Stimulated activated CD8-positive, alpha-beta memory T cell treated with anti-CD3 and anti-CD28 coated beads, Interleukin-2, amount 100 ng/mL, for 48 hours (primary cell): ENCODE measurements at regions not wholly inside any gene's neighbourhood (a gene's known extent, or its start where the extent isn't known, plus 50 kb on each side); places are given as distances from the start of the nearest gene placed in this dataset.

ENCODE experiments used
- DNase-seq, 2 donors: peaks; one replicate each; pipeline ENCODE4 v3.0.0-alpha.2; 2020; ENCODE audit warnings: low read depth in 2 of 2

DNA sequence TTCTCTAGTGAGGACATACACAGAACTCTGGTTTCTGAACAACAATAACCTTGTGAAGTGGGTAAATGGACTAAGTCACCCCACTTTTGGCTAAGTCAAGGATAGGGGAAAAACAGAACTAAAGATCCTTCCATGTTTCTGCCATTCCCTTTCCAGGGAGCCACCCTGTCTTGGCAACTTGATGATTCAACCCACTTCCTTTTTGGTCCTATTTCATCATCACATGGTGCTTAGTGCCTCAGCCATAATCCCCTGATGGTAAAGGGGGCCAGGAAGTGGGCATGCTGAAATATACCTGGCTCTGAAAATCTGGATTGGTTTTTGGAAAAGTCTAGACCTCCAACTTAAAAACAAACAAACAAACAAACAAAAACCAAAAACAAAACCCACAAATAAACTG lies 206.4 kb upstream of the FOXD3 start:
- no peak for DNase-seq

DNA sequence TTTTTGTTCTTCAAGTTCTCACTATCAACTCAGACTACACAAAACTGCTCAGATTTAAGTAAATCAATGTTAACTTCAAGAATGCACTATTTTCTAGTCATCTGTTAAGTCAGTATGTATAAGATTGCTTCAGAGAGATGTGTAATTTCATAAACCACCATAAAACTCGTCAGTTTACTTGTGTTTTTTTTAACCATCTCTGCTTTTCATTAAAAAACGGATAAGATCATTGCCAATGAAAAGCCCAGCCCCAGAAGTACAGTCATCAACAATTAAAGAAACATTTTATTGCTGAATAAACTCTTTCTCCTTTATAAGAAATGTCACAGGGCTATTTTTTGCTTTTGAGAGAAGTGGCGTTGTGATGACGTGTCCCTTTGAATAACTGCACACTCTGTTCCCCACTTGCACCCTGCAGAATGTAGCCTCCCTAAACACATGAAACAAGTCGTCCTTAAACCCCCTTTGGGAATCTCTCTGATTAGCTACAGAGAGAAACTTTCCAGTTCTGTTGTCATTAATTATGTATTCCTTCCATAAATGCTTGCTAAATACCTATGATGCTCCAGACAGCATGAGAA lies 202.7 kb upstream of the FOXD3 start:
- no peak for DNase-seq

DNA sequence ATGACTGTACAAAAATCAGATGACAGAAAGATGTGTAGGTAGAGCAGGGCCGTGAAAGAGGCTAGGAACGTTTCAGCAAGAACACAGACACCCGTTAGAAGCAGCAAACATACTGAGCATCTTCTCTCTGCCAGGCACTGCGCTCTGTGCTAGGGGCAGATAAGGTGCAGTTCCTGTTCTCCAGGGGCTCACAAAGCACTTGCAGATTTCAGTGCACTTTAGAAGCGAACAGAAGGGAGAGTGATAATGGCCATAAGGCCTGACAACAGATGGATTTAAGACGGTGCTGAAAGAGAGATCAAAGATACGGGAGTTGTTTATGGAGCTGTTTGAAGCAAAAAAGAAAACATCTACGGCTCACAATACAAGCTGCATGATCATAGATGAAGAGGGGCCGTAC lies 200.3 kb upstream of the FOXD3 start:
- DNase-seq: no peak

DNA sequence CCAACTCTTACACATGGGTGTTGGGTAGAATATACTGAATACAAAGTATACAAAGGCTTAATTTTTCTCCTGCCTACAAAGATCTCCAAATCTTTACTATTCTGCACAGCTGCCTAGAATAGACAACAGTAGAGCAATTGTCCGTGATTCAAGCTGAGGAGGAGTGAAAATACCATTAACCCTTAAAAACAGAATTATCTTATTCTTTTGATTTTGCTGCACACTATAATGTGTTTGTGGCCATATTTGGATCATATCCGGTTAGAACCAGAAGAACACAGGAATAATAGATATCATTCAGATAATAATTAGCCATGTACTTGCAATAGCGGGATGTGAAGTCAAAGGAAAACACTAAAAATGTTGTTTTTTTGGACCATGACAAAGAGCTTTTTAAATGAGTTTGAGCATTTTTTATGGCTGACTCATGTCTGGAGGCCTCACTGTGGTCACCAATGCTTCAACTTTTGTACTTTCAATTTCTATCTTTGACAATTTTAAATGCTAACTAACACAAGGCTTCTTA lies 197.6 kb upstream of the FOXD3 start:
- no peak for DNase-seq

- no peak for DNase-seq
These were observed 196.3 kb upstream of the FOXD3 start for GRCh38 chr1:63126104-63126503.

- DNase-seq: no peak
These were observed 195.0 kb upstream of the FOXD3 start for GRCh38 chr1:63127376-63127775.

DNA sequence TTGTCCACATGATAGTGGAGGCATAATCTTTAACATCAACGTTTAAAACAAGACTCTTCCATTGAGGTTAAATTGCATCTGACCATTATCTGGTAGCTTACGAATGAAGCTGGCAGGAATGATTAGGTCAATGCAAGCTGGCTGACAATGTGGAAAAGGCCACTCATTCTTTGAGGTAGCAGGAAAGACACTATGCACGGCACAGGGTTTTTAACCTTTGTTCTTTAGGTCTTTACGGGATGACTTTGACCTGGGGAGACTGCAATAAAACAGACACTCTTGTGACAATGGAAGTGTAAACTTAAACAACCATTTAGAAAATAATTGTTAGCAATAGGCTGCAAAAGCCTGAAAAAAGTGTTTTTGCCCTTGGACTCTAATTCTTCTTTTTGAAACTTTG lies 193.8 kb upstream of the FOXD3 start:
- DNase-seq: no peak

DNA sequence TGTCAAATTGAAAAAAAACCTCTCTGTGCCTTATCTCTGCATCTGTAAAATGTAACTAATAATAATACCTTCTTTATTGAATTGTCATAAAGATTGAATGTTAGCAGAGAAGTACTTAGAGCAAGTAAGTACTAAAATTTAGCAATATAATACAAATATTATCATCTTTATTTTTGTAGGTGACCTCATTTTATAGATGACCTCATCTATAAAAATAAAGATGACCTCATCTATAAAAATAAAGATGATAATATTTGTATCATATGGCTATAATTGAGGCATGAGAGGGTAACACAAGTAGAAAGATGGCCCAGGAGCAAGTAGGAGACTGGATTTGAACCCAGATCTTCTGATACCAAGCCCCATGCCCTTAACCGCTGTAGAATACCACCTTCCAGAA lies 193.2 kb upstream of the FOXD3 start:
- DNase-seq: no peak

- DNase-seq: no peak
These were observed 192.5 kb upstream of the FOXD3 start for GRCh38 chr1:63129855-63130254.

- no peak for DNase-seq
These were observed 187.7 kb upstream of the FOXD3 start for GRCh38 chr1:63134501-63135173.

- no peak for DNase-seq
These were observed 187.2 kb upstream of the FOXD3 start for GRCh38 chr1:63135174-63135512.

DNA sequence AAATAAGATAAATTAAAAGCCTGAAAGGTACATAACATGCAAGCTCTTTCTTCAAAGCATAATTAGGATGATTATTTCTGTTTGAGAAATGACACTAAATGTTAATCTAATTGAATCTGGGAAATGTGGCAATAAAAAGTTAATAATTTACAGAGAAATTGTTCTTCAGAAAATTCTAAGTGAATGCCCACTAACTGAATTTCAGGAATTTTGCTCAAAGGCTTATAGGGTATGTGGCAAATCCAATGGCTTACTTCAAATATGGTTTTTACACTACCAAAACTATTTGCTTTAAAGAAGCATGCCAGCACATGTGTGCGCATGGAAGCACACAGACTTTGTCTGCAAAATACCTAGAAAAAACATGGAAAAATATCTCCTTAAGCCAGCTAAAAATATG lies 186.6 kb upstream of the FOXD3 start:
- no peak for DNase-seq

DNA sequence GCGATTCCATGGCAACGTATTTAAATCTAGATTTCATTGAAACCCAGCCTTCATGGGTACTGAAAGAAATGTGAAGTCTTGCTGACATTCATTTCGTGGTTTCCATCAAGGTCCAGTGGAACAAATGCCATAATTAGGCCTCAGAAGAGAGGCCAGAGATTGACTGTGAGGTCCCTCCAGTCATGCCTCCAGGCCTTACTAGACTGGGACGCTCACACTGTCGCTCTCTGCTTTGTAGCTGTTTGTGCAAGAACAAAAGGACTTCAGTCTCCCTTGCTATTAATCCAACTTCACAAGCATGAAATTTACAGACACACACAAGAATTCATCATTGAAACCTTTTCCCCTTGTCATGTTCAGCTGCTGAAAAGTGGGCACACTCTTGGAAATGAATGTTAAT lies 180.4 kb upstream of the FOXD3 start:
- DNase-seq: no peak

- no peak for DNase-seq
These were observed 178.9 kb upstream of the FOXD3 start for GRCh38 chr1:63143482-63143881.

DNA sequence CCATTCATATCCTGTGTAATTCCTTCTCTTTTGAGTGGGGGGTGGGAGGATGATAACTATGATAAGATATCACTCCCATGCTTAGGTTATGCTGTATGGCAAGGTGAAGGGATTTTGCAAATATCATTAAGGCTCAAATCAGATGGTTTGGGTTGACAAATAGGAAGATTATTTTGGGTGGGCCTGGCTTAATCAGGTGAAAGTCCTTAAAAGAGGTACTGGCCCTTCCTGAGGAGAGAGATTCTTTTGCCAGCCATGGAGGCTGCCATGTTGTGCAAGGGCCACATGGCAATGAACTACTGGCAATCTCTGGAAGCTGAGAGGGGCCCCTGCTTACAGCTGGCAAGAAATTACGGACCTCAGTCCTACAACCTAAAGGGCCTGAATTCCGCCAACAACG lies 174.6 kb upstream of the FOXD3 start:
- DNase-seq: no peak

DNA sequence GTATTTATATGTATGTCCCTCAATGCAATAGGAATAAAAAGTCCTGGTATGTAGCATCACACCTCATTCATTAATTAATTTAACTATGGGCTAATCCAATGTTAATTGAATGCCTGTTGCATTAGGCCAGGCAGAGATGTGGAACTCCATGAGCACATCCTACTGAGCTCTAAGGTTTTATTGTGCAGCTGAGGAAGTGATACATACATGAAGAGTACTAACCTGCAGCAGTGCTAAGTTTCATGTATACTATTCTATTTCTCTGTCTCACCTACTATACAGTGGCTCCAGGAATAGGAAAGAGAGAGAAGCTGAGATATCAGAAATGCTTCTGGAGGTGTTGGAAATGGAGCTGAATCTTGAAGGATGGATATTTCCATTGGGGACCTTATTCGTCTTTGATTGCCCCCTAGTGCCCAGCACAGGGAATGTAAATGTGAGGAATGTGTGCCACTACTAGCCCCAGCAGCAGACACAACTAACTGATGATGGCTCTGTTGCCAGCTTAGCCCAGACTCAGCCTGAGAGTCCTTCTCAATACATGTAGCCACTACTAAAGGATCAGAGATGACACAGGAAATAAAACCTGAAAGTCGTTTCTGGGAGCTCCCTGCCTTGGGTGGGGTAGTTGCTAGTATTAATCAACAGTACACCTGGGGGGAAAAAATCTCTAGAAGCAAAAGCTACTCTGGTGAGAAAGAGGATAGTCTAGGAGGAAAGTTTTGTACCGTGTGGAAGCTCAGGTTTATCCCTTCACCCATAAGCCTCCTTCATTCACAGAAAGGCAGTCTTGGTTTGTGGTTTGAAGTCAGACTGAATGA lies 173.3 kb upstream of the FOXD3 start:
- DNase-seq: no peak

DNA sequence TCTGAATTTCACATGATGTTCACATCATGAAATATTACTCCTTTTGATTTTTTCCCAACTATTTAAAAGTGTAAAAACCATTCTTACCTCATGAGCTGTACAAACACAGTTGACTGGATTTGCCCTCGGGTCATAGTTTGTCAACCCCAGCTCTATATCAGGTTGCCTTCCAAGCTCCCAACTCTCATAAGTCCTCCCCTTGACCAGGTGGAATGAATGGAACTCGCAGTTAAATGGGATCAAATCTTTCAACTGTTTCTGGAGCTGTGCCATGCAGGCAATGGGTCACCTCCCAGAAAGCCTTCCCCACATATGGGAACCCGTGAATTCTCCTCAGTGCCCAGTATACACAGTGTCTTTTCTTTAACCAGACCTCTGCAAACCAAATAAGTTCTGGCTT lies 169.8 kb upstream of the FOXD3 start:
- DNase-seq: no peak

GRCh38 chr1:63155437-63155836 lies 166.9 kb upstream of the FOXD3 start:
- no peak for DNase-seq

DNA sequence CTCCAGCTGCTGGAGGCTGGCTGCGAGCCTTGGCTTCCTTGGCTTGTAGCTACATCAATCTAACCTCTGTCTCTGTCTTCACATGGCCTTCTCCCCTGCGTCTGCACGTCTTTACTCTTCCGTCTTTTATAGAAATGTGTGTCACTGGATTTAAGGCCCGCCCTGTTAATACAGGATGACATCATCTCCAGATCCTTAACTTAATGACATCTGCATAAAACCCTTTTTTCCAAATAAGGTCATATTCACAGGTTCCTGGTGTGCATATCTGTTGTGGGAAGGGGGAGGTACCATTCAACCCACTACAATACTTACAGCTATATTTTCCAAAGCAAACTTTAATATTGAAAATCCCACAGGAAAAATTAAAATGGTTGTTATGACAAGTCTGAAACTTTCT lies 165.3 kb upstream of the FOXD3 start:
- DNase-seq: no peak

DNA sequence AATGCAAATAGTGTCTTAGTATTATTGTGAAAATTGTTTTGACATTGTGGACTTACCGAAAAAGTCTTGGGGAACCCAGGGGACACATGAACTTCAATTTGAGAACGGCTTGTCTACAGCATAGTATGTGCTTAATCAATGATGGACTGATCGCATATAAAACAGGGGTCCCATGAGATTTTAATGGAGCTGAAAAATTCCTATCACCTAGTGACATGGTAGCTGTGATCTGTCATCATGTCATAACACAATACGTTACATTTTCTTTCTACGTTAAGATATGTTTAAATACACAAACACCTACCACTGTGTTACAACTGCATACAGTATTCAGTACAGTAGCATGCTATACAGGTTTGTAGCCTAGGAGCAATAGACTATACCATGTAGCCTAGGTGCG lies 153.3 kb upstream of the FOXD3 start:
- no peak for DNase-seq

DNA sequence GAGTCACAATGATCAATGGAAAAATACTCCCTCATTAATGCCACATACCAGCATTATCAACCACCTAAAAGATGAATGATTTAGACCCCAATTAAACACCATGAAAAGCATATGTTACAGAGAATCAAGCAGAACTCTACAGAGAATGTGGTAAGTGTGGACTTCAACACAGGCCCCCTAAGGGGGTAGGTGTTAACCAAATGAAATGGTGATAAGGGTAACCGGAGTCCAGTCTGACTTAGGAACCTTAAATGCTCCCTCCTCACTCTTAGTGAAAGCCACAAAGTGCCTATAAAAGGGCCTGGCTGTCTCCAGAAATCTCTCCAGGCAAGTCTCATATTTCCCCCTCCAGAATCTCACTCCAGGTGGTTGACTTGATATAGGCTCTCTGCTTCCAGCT lies 149.2 kb upstream of the FOXD3 start:
- DNase-seq: no peak

GRCh38 chr1:63189677-63190076 lies 132.7 kb upstream of the FOXD3 start:
- no peak for DNase-seq

- DNase-seq: no peak
These were observed 132.2 kb upstream of the FOXD3 start for GRCh38 chr1:63190171-63190570.
